ENCODE measurements at regions not wholly inside any gene's neighbourhood (a gene's known extent, or its start where the extent isn't known, plus 50 kb on each side); places are given as distances from the start of the nearest gene placed in this dataset.

DNA sequence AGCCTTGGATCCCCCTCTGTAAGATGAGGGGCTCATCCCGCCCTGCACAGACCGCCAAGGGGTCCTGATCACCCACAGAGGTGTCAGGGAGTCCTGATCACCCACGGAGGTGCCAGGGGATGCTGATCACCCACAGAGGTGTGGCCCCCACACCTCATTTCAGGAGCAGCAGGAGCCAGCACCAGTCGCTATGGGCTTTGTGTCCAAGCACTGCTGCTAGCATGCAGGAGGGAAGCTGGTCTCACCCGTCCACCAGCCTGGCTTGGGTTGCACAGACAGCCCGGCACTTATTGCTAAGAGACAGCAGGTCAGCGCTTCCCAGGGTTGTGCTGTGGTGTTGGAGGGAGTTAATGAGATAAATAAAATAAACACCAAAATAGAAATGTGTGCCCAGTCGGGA lies 88.5 kb downstream of the ADRA2C start:
- Histone ChIP-seq H3K9me3 (replicated peaks; ENCODE audit: control insufficient read depth, insufficient read depth, low read length) (no peaks in the 10 kb centered on the region), H3K4me3 (no peak overlapping the region), H3K79me2 (ENCODE audit: control insufficient read depth, insufficient read depth, low read length) (no peaks in the 10 kb centered on the region), H3K4me2 (ENCODE audit: control insufficient read depth, insufficient read depth) (no peak overlapping the region), H2AFZ (ENCODE audit: control insufficient read depth, low read depth, low read length) (no peak overlapping the region), H3K36me3 (ENCODE audit: control insufficient read depth in 2 of 2, insufficient read depth in 2 of 2, low read length in 1 of 2) (no peaks in the 10 kb centered on the region), H3K9ac (ENCODE audit: control insufficient read depth, insufficient read depth, low read length) (no peak overlapping the region), H3K27ac (ENCODE audit: control insufficient read depth, insufficient read depth) (no peak overlapping the region), H3K27me3 (replicated peaks in 1 of 2; ENCODE audit: control insufficient read depth in 2 of 2, insufficient read depth in 2 of 2, low read length in 1 of 2) (no peaks in the 10 kb centered on the region; a peak in 2 of 4 replicates), H4K20me1 (ENCODE audit: control insufficient read depth, insufficient read depth) (no peaks in the 10 kb centered on the region), H3K4me1 (ENCODE audit: control insufficient read depth, insufficient read depth, low read length) (no peaks in the 10 kb centered on the region)
- intact Hi-C loops (cut with micrococcal nuclease; ENCODE audit: unreplicated experiment) (no loop called here), in situ Hi-C loops (cut with MboI) (no loop called here)
- ChIA-PET SMC1A (ENCODE audit: uncharacterized antibody, unreplicated experiment) (no interaction called here), POLR2A (no interaction called here), RAD21 (ENCODE audit: unreplicated experiment) (no interaction called here), CTCF (no interaction called here)
- DNase-seq (ENCODE audit: low read depth, low spot score) (no peak), ATAC-seq (no peak), FAIRE-seq (no peak)
- BruUV-seq (replicated peaks), result no TSS peak
- TF ChIP-seq SIX5 (IDR thresholded peaks at IDR 0.05; ENCODE audit: low read depth, low read length, severe bottlenecking), result no peak
- TF ChIP-seq EP300 (IDR thresholded peaks at IDR 0.05; ENCODE audit: borderline replicate concordance in 1 of 2, control insufficient read depth in 1 of 2, low read depth in 2 of 2, low read length in 2 of 2), result no peak
- no peak for TF ChIP-seq PAX8 (IDR thresholded peaks at IDR 0.05)
- no peak for TF ChIP-seq NFIC (IDR thresholded peaks at IDR 0.05; ENCODE audit: low read depth, low read length)
- WGBS (ENCODE audit: insufficient coverage, insufficient replicate concordance, low lambda C conversion rate, missing lambda C conversion rate), result 0% methylated on average over 8 of the region's 8 CpGs

DNA sequence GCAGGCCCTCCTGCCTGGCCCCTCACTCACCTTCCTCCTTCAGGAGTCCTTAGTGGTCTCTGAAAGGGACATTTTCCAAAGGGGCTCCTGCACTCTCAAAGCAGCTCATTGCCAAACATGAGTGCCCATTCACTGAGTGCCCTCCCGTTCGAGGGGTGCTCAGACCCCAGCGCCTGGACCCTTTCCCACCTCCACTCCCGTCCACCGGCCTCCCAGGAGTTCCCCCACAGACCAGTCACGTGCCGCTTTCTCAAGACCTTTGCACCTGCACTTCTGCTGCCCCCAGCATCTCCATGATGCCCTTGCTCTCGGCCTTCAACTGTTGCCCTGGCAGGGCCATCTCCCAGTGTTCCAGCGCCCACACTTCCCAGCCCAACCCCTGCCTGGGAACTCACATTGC lies 89.5 kb downstream of the ADRA2C start:
- ATAC-seq (no peak), DNase-seq (ENCODE audit: low read depth, low spot score) (no peak), FAIRE-seq (no peak)
- Histone ChIP-seq H3K9ac (ENCODE audit: control insufficient read depth, insufficient read depth, low read length) (no peak overlapping the region), H3K79me2 (ENCODE audit: control insufficient read depth, insufficient read depth, low read length) (no peaks in the 10 kb centered on the region), H4K20me1 (ENCODE audit: control insufficient read depth, insufficient read depth) (no peaks in the 10 kb centered on the region), H3K4me1 (ENCODE audit: control insufficient read depth, insufficient read depth, low read length) (no peaks in the 10 kb centered on the region), H2AFZ (ENCODE audit: control insufficient read depth, low read depth, low read length) (no peak overlapping the region), H3K27me3 (replicated peaks in 1 of 2; ENCODE audit: control insufficient read depth in 2 of 2, insufficient read depth in 2 of 2, low read length in 1 of 2) (no peaks in the 10 kb centered on the region; a peak in 2 of 4 replicates), H3K36me3 (ENCODE audit: control insufficient read depth in 2 of 2, insufficient read depth in 2 of 2, low read length in 1 of 2) (no peaks in the 10 kb centered on the region), H3K9me3 (replicated peaks; ENCODE audit: control insufficient read depth, insufficient read depth, low read length) (no peaks in the 10 kb centered on the region), H3K27ac (ENCODE audit: control insufficient read depth, insufficient read depth) (no peak overlapping the region), H3K4me2 (ENCODE audit: control insufficient read depth, insufficient read depth) (no peak overlapping the region), H3K4me3 (no peak overlapping the region)
- RAD21 ChIA-PET (ENCODE audit: unreplicated experiment), result no interaction called here
- in situ Hi-C loops (cut with MboI) (no loop called here), intact Hi-C loops (cut with micrococcal nuclease; ENCODE audit: unreplicated experiment) (no loop called here)
- POLR2A ChIA-PET, result no interaction called here
- CTCF ChIA-PET, result no interaction called here
- TF ChIP-seq POU2F2 (IDR thresholded peaks at IDR 0.05; ENCODE audit: borderline replicate concordance, low read depth, low read length) (no peak), IKZF1 (conservative IDR thresholded peaks at IDR 0.05) (no peak)
- BruUV-seq (replicated peaks), result no TSS peak
- SMC1A ChIA-PET (ENCODE audit: uncharacterized antibody, unreplicated experiment), result no interaction called here
- 8% methylated on average over 9 of the region's 9 CpGs for WGBS (ENCODE audit: insufficient coverage, insufficient replicate concordance, low lambda C conversion rate, missing lambda C conversion rate)

Measured in GM12878 (cell line).